ENCODE measurements at regions not wholly inside any gene's neighbourhood (a gene's known extent, or its start where the extent isn't known, plus 50 kb on each side); places are given as distances from the start of the nearest gene placed in this dataset.
A peak's percentile ranks its signal among the peaks of the same experiment; 100 is the strongest.

GRCh38 chr2:83305758-83306378 is 1153.2 kb downstream of the SUCLG1 start:
- ChIA-PET CTCF (no interaction called here), POLR2A (ENCODE audit: unreplicated experiment) (no interaction called here)
- H3K27me3 ChIP-seq (ENCODE audit: low read length) = no peaks in the 10 kb centered on the region
- 0 out of 2 replicates have a peak overlapping the region, but pooled peaks have one; percentile 18 for H3K27ac ChIP-seq (ENCODE audit: low read length)
- H3K4me3 ChIP-seq (ENCODE audit: low read length) = no peak overlapping the region
- no TSS peak for BruUV-seq (replicated peaks)
- no peaks in the 10 kb centered on the region for H3K4me1 ChIP-seq (ENCODE audit: insufficient read depth, low read length)
- ATAC-seq (peak; percentile 84), DNase-seq (peak; percentile 51)
- H2AFZ ChIP-seq (ENCODE audit: low read length) = no peak overlapping the region
- intact Hi-C loops (cut with micrococcal nuclease) = no loop called here
- H3K9me3 ChIP-seq (ENCODE audit: low read length) = no peaks in the 10 kb centered on the region
- no peaks in the 10 kb centered on the region for H3F3A ChIP-seq (ENCODE audit: low read length, unreplicated experiment)
- TF ChIP-seq EZH2phosphoT487 (IDR thresholded peaks at IDR 0.05; ENCODE audit: borderline replicate concordance, low read length) (no peak), EZH2 (IDR thresholded peaks at IDR 0.05; ENCODE audit: low read length, unreplicated experiment) (no peak), CTCF (conservative IDR thresholded peaks at IDR 0.05; ENCODE audit: low read depth, low read length) (no peak)
- no peaks in the 10 kb centered on the region for H3K36me3 ChIP-seq (ENCODE audit: low read depth, low read length)
- H3K9ac ChIP-seq (ENCODE audit: low read length) = no peak overlapping the region
- H3K79me2 ChIP-seq (ENCODE audit: low read length) = no peaks in the 10 kb centered on the region
- no peak overlapping the region for H3K4me2 ChIP-seq (ENCODE audit: low read length)
- no peaks in the 10 kb centered on the region for H4K20me1 ChIP-seq (ENCODE audit: low read length)
- H3K9me2 ChIP-seq (replicated peaks; ENCODE audit: low read length) = no peaks in the 10 kb centered on the region

GRCh38 chr2:83291083-83291482 is 1168.0 kb downstream of the SUCLG1 start:
- no peak overlapping the region for H3K27ac ChIP-seq (ENCODE audit: low read length)
- BruUV-seq (replicated peaks) = no TSS peak
- CTCF ChIA-PET = no interaction called here
- DNase-seq (no peak), ATAC-seq (no peak)
- intact Hi-C loops (cut with micrococcal nuclease) = no loop called here
- no peaks in the 10 kb centered on the region for H3K27me3 ChIP-seq (ENCODE audit: low read length)
- no peaks in the 10 kb centered on the region for H3K4me1 ChIP-seq (ENCODE audit: insufficient read depth, low read length)
- H3K9ac ChIP-seq (ENCODE audit: low read length) = no peak overlapping the region
- H3K4me2 ChIP-seq (ENCODE audit: low read length) = no peak overlapping the region
- TF ChIP-seq CTCF (conservative IDR thresholded peaks at IDR 0.05; ENCODE audit: low read depth, low read length) = no peak
- POLR2A ChIA-PET (ENCODE audit: unreplicated experiment) = no interaction called here
- H3K79me2 ChIP-seq (ENCODE audit: low read length) = no peaks in the 10 kb centered on the region
- no peak overlapping the region for H3K4me3 ChIP-seq (ENCODE audit: low read length)
- H3F3A ChIP-seq (ENCODE audit: low read length, unreplicated experiment) = no peaks in the 10 kb centered on the region
- H3K9me3 ChIP-seq (ENCODE audit: low read length) = no peaks in the 10 kb centered on the region
- H3K9me2 ChIP-seq (replicated peaks; ENCODE audit: low read length) = no peaks in the 10 kb centered on the region
- H4K20me1 ChIP-seq (ENCODE audit: low read length) = no peaks in the 10 kb centered on the region
- H2AFZ ChIP-seq (ENCODE audit: low read length) = no peak overlapping the region
- H3K36me3 ChIP-seq (ENCODE audit: low read depth, low read length) = no peaks in the 10 kb centered on the region

GRCh38 chr2:83282841-83283240 is 1176.2 kb downstream of the SUCLG1 start:
- Histone ChIP-seq H3K9me2 (replicated peaks; ENCODE audit: low read length) (no peaks in the 10 kb centered on the region), H3K4me3 (ENCODE audit: low read length) (no peak overlapping the region), H3K36me3 (ENCODE audit: low read depth, low read length) (no peaks in the 10 kb centered on the region), H3K4me2 (ENCODE audit: low read length) (no peak overlapping the region), H4K20me1 (ENCODE audit: low read length) (no peaks in the 10 kb centered on the region), H3K27me3 (ENCODE audit: low read length) (no peaks in the 10 kb centered on the region), H3K4me1 (ENCODE audit: insufficient read depth, low read length) (no peaks in the 10 kb centered on the region), H3F3A (ENCODE audit: low read length, unreplicated experiment) (no peaks in the 10 kb centered on the region), H2AFZ (ENCODE audit: low read length) (no peak overlapping the region), H3K9me3 (ENCODE audit: low read length) (no peaks in the 10 kb centered on the region), H3K9ac (ENCODE audit: low read length) (no peak overlapping the region), H3K27ac (ENCODE audit: low read length) (no peak overlapping the region), H3K79me2 (ENCODE audit: low read length) (no peaks in the 10 kb centered on the region)
- BruUV-seq (replicated peaks) = no TSS peak
- DNase-seq = no peak
- intact Hi-C loops (cut with micrococcal nuclease) = no loop called here
- ChIA-PET CTCF (no interaction called here), POLR2A (ENCODE audit: unreplicated experiment) (no interaction called here)
- TF ChIP-seq EZH2phosphoT487 (IDR thresholded peaks at IDR 0.05; ENCODE audit: borderline replicate concordance, low read length) (no peak), EZH2 (IDR thresholded peaks at IDR 0.05; ENCODE audit: low read length, unreplicated experiment) (no peak), CTCF (conservative IDR thresholded peaks at IDR 0.05; ENCODE audit: low read depth, low read length) (no peak)
- no peak for ATAC-seq
